SH-SY5Y (cell line): ENCODE measurements at regions not wholly inside any gene's neighbourhood (a gene's known extent, or its start where the extent isn't known, plus 50 kb on each side); places are given as distances from the start of the nearest gene placed in this dataset.

Source experiments
- GATA2 ChIP-seq: IDR thresholded peaks from 2 replicates; pipeline ENCODE4 v1.6.1; 2011; ENCODE audit warnings: mild to moderate bottlenecking, low read depth, low read length
- GATA3 ChIP-seq: IDR thresholded peaks from 2 replicates; pipeline ENCODE4 v1.6.1; 2011; ENCODE audit warnings: low read depth, mild to moderate bottlenecking, low read length, moderate library complexity

GRCh38 chr6:144777249-144777648 lies 492.1 kb downstream of the UTRN start:
- TF ChIP-seq GATA3 (no peak), GATA2 (no peak)
